ENCODE measurements at regions not wholly inside any gene's neighbourhood (a gene's known extent, or its start where the extent isn't known, plus 50 kb on each side); places are given as distances from the start of the nearest gene placed in this dataset.

- CTCF ChIA-PET = no interaction called here
- POLR2A ChIA-PET = no interaction called here
These were observed 299.0 kb downstream of the FAT3 start for GRCh38 chr11:92523611-92524010.

GRCh38 chr11:92524542-92524941 lies 299.9 kb downstream of the FAT3 start:
- TF ChIP-seq SIN3A (IDR thresholded peaks at IDR 0.05; ENCODE audit: borderline replicate concordance, insufficient read depth, low read depth, low read length) = no peak
- TF ChIP-seq POLR2AphosphoS5 (IDR thresholded peaks at IDR 0.05; ENCODE audit: low read depth, low read length) = no peak
- TF ChIP-seq CTCF (IDR thresholded peaks at IDR 0.05) = no peak
- intact Hi-C loops (cut with micrococcal nuclease; ENCODE audit: unreplicated experiment) = no loop called here
- H3K4me1 ChIP-seq (ENCODE audit: control insufficient read depth, insufficient read depth, low read length) = no peaks in the 10 kb centered on the region
- ChIA-PET CTCF (no interaction called here), POLR2A (no interaction called here)
- ATAC-seq (no peak), DNase-seq (ENCODE audit: low read depth, low spot score) (no peak)
- no peaks in the 10 kb centered on the region for H3K36me3 ChIP-seq (ENCODE audit: control insufficient read depth, insufficient read depth, low read length)
- in situ Hi-C loops (cut with HindIII; ENCODE audit: low pct_unique_long_range_greater_than_20kb, low sequenced_read_pairs) = no loop called here
- no peaks in the 10 kb centered on the region for H3K9me3 ChIP-seq (ENCODE audit: control insufficient read depth, insufficient read depth, low read depth, low read length)
- H3K27ac ChIP-seq (ENCODE audit: low read length) = no peak overlapping the region
- H3K4me3 ChIP-seq (ENCODE audit: low read depth in 2 of 2, low read length in 2 of 2) = no peak overlapping the region
- H3K27me3 ChIP-seq (ENCODE audit: control insufficient read depth, insufficient read depth, low read length) = no peaks in the 10 kb centered on the region
- no TSS peak for BruUV-seq (replicated peaks)

More at GRCh38 chr11:92523611-92524010, 299.0 kb downstream of the FAT3 start:
- H3K9me3 ChIP-seq (ENCODE audit: control insufficient read depth, insufficient read depth, low read depth, low read length) = no peaks in the 10 kb centered on the region
- DNase-seq (ENCODE audit: low read depth, low spot score) (no peak), ATAC-seq (no peak)
- H3K4me1 ChIP-seq (ENCODE audit: control insufficient read depth, insufficient read depth, low read length) = no peaks in the 10 kb centered on the region
- intact Hi-C loops (cut with micrococcal nuclease; ENCODE audit: unreplicated experiment) = no loop called here
- no TSS peak for BruUV-seq (replicated peaks)
- H3K27me3 ChIP-seq (ENCODE audit: control insufficient read depth, insufficient read depth, low read length) = no peaks in the 10 kb centered on the region
- no peak overlapping the region for H3K27ac ChIP-seq (ENCODE audit: low read length)
- H3K36me3 ChIP-seq (ENCODE audit: control insufficient read depth, insufficient read depth, low read length) = no peaks in the 10 kb centered on the region
- in situ Hi-C loops (cut with HindIII; ENCODE audit: low pct_unique_long_range_greater_than_20kb, low sequenced_read_pairs) = no loop called here
- no peak overlapping the region for H3K4me3 ChIP-seq (ENCODE audit: low read depth in 2 of 2, low read length in 2 of 2)
- TF ChIP-seq CTCF (IDR thresholded peaks at IDR 0.05) (no peak), TCF7L2 (IDR thresholded peaks at IDR 0.05; ENCODE audit: low read depth, low read length) (no peak), SIN3A (IDR thresholded peaks at IDR 0.05; ENCODE audit: borderline replicate concordance, insufficient read depth, low read depth, low read length) (no peak), POLR2AphosphoS5 (IDR thresholded peaks at IDR 0.05; ENCODE audit: low read depth, low read length) (no peak), REST (IDR thresholded peaks at IDR 0.05; ENCODE audit: insufficient read depth in 1 of 2, low read depth in 2 of 2, low read length in 1 of 2) (no peak)

Measured in Panc1 (cell line).